ENCODE measurements at regions not wholly inside any gene's neighbourhood (a gene's known extent, or its start where the extent isn't known, plus 50 kb on each side); places are given as distances from the start of the nearest gene placed in this dataset.

DNA sequence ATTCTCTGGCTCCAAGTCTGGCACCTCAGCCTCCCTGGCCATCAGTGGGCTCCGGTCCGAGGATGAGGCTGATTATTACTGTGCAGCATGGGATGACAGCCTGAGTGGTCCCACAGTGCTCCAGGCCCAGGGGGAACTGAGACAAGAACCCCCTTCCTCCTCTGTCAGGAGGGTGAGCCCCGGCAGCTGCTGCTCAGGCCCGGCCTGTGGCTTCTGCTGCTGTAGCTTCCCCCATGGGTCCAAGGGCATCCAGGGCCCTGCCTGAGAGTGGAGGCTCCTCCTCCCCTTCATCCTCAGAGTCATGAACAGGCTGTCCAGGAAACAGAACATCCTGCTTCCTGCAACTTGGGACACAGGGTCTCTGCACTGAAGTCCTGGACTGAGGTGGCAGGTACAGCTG lies 113.6 kb downstream of the VPREB1 start:
- no peak for TF ChIP-seq POLR2A (IDR thresholded peaks at IDR 0.05)
- TF ChIP-seq, protein P1, sequence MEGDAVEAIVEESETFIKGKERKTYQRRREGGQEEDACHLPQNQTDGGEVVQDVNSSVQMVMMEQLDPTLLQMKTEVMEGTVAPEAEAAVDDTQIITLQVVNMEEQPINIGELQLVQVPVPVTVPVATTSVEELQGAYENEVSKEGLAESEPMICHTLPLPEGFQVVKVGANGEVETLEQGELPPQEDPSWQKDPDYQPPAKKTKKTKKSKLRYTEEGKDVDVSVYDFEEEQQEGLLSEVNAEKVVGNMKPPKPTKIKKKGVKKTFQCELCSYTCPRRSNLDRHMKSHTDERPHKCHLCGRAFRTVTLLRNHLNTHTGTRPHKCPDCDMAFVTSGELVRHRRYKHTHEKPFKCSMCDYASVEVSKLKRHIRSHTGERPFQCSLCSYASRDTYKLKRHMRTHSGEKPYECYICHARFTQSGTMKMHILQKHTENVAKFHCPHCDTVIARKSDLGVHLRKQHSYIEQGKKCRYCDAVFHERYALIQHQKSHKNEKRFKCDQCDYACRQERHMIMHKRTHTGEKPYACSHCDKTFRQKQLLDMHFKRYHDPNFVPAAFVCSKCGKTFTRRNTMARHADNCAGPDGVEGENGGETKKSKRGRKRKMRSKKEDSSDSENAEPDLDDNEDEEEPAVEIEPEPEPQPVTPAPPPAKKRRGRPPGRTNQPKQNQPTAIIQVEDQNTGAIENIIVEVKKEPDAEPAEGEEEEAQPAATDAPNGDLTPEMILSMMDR (IDR thresholded peaks at IDR 0.05) = no peak

Measured in body of pancreas (tissue), 4 donors.